HCT116 (cell line): ENCODE measurements at regions not wholly inside any gene's neighbourhood (a gene's known extent, or its start where the extent isn't known, plus 50 kb on each side); places are given as distances from the start of the nearest gene placed in this dataset.

ENCODE experiments used
- CEBPB ChIP-seq: IDR thresholded peaks from 2 replicates; pipeline ENCODE4 v1.6.1; 2012; ENCODE audit warnings: low read depth
- POLR2A ChIP-seq: IDR thresholded peaks from 2 replicates; pipeline ENCODE4 v1.7.0; 2011; ENCODE audit warnings: borderline replicate concordance; ENCODE audit not compliant: insufficient read depth, insufficient read length; ENCODE audit errors: extremely low read depth
- TF ChIP-seq, protein P1 (sequence below), 3 experiments: fragments of 200-600 bp in 1 of 3; sonication (generic) in 1 of 3; IDR thresholded peaks in 2 of 3; conservative IDR thresholded peaks in 1 of 3; 2 replicates each; pipeline ENCODE4 v1.5.1; 2012 to 2017; ENCODE audit warnings: low read depth in 2 of 3, low read length in 2 of 3, antibody characterized with exemption in 1 of 3, borderline replicate concordance in 1 of 3, control low read depth in 1 of 3, mild to moderate bottlenecking in 1 of 3, mixed read lengths in 1 of 3, mixed run types in 1 of 3, moderate library complexity in 1 of 3; ENCODE audit not compliant: insufficient read depth in 1 of 3

DNA sequence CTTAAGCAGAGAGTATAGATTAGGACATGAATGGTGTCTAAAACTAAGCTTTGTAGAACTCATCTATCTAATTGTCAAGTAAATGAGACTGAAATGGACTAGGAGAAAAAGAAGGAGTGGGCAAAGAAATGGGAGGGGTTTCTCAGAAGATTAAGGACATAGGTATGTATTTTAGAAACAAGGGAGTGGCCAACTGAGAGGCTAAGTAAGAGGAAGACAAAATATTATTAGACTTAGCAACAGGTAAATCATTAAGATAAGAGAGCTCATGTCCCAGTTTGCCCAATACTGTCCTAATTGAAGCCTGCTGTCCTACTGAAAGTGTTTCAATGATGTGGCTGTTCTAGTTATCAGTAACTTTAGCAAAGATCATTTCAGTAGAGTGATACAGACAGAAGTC, 171.4 kb downstream of the KITLG start:
- TF ChIP-seq CEBPB (no peak), POLR2A (no peak)
- TF ChIP-seq, protein P1, sequence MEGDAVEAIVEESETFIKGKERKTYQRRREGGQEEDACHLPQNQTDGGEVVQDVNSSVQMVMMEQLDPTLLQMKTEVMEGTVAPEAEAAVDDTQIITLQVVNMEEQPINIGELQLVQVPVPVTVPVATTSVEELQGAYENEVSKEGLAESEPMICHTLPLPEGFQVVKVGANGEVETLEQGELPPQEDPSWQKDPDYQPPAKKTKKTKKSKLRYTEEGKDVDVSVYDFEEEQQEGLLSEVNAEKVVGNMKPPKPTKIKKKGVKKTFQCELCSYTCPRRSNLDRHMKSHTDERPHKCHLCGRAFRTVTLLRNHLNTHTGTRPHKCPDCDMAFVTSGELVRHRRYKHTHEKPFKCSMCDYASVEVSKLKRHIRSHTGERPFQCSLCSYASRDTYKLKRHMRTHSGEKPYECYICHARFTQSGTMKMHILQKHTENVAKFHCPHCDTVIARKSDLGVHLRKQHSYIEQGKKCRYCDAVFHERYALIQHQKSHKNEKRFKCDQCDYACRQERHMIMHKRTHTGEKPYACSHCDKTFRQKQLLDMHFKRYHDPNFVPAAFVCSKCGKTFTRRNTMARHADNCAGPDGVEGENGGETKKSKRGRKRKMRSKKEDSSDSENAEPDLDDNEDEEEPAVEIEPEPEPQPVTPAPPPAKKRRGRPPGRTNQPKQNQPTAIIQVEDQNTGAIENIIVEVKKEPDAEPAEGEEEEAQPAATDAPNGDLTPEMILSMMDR (IDR thresholded peaks at IDR 0.05 in 2 of 3, conservative IDR thresholded peaks at IDR 0.05 in 1 of 3; ENCODE audit: borderline replicate concordance in 1 of 3, insufficient read depth in 1 of 3, low read depth in 2 of 3, low read length in 2 of 3) = no peak
